IMR-90 (cell line): ENCODE measurements at regions not wholly inside any gene's neighbourhood (a gene's known extent, or its start where the extent isn't known, plus 50 kb on each side); places are given as distances from the start of the nearest gene placed in this dataset.

ENCODE experiments used
- ATAC-seq: fragments of 200-7000 bp; cut with Tn5 transposase; 2 replicates; pipeline ENCODE4 v1.9.1; 2020; ENCODE audit warnings: low read depth, mild to moderate bottlenecking, moderate library complexity
- BruUV-seq: library from RNA; stranded (reverse); fragments of 400-500 nt; replicated peaks from 2 replicates; lab custom pipeline; 2021; lab: Mats Ljungman, UMichigan
- CTCF ChIA-PET: fragments of 300-600 bp; formaldehyde crosslinking; extraction: SDS; loops from one replicate; lab custom pipeline; 2021; ENCODE audit warnings: antibody characterized with exemption; lab: Yijun Ruan, JAX
- POLR2A ChIA-PET: fragments of 300-600 bp; sonication (Branson Sonifier 250); formaldehyde crosslinking; loops from one replicate; lab custom pipeline; 2022; ENCODE audit warnings: antibody characterized with exemption; ENCODE audit not compliant: unreplicated experiment; lab: Charles Lee
- DNase-seq: peaks from one replicate; pipeline ENCODE4 v3.0.0; 2013
- H2AFZ ChIP-seq: replicated peaks from 2 replicates; pipeline ENCODE3; 2013; ENCODE audit warnings: low read length, mild to moderate bottlenecking; ENCODE audit not compliant: poor library complexity
- H2AK5ac ChIP-seq: 2 replicates; pipeline ENCODE4 v1.6.1; 2013; ENCODE audit warnings: low read depth, low read length, inconsistent platforms
- H2AK9ac ChIP-seq: replicated peaks from 2 replicates; pipeline ENCODE3; 2013; ENCODE audit warnings: mild to moderate bottlenecking, low read depth, low read length, moderate library complexity; ENCODE audit not compliant: poor library complexity
- H2BK120ac ChIP-seq: 2 replicates; pipeline ENCODE4 v1.6.1; 2013; ENCODE audit warnings: low read depth, low read length, inconsistent platforms
- H2BK15ac ChIP-seq: 3 replicates; pipeline ENCODE4 v1.6.1; 2013; ENCODE audit warnings: low read depth, low read length, inconsistent platforms
- H2BK20ac ChIP-seq: 2 replicates; pipeline ENCODE4 v1.6.1; 2013; ENCODE audit warnings: low read depth, mild to moderate bottlenecking, inconsistent platforms, low read length, moderate library complexity
- H2BK5ac ChIP-seq: 2 replicates; pipeline ENCODE4 v1.6.1; 2013; ENCODE audit warnings: mild to moderate bottlenecking, low read depth, low read length, inconsistent platforms; ENCODE audit not compliant: poor library complexity, severe bottlenecking
- H3K14ac ChIP-seq: replicated peaks from 2 replicates; pipeline ENCODE4 v1.6.1; 2013; ENCODE audit warnings: low read depth, low read length, inconsistent platforms
- H3K18ac ChIP-seq: 2 replicates; pipeline ENCODE4 v1.6.1; 2013; ENCODE audit warnings: low read depth, low read length, control low read depth
- H3K23ac ChIP-seq: 2 replicates; pipeline ENCODE4 v1.6.1; 2013; ENCODE audit warnings: low read depth, low read length, inconsistent platforms
- H3K27ac ChIP-seq: 2 replicates; pipeline ENCODE4 v1.5.1; 2013; ENCODE audit warnings: mild to moderate bottlenecking, control low read depth, low read length; ENCODE audit not compliant: insufficient read depth
- H3K27me3 ChIP-seq: 2 replicates; pipeline ENCODE4 v1.6.1; 2013; ENCODE audit warnings: low read length; ENCODE audit not compliant: control insufficient read depth, insufficient read depth
- H3K36me3 ChIP-seq: 2 replicates; pipeline ENCODE4 v1.6.1; 2013; ENCODE audit warnings: low read length, mixed read lengths; ENCODE audit not compliant: control insufficient read depth, insufficient read depth
- H3K4ac ChIP-seq: 2 replicates; pipeline ENCODE4 v1.6.1; 2013; ENCODE audit warnings: low read depth, low read length, inconsistent platforms
- H3K4me1 ChIP-seq: 2 replicates; pipeline ENCODE4 v1.6.1; 2013; ENCODE audit warnings: low read length, mixed read lengths; ENCODE audit not compliant: control insufficient read depth, insufficient read depth
- H3K4me2 ChIP-seq: 2 replicates; pipeline ENCODE4 v1.6.1; 2013; ENCODE audit warnings: low read depth, mild to moderate bottlenecking, control low read depth, low read length, moderate library complexity
- H3K4me3 ChIP-seq: 2 replicates; pipeline ENCODE4 v1.5.1; 2013; ENCODE audit warnings: low read depth, mild to moderate bottlenecking, control low read depth, low read length, moderate library complexity; ENCODE audit not compliant: insufficient read depth
- H3K56ac ChIP-seq: 2 replicates; pipeline ENCODE4 v1.6.1; 2013; ENCODE audit warnings: low read length, inconsistent platforms; ENCODE audit not compliant: insufficient read depth; ENCODE audit errors: extremely low read depth
- H3K79me1 ChIP-seq, 2 experiments: 2 replicates each; pipeline ENCODE4 v1.6.1; 2013; ENCODE audit warnings: low read length in 2 of 2, inconsistent platforms in 1 of 2, low read depth in 1 of 2
- H3K9ac ChIP-seq: 2 replicates; pipeline ENCODE4 v1.6.1; 2013; ENCODE audit warnings: low read depth, low read length, control low read depth
- H3K9me1 ChIP-seq: 2 replicates; pipeline ENCODE4 v1.6.1; 2013; ENCODE audit warnings: low read length, inconsistent platforms; ENCODE audit not compliant: insufficient read depth
- H3K9me3 ChIP-seq: 2 replicates; pipeline ENCODE4 v1.6.1; 2013; ENCODE audit warnings: low read length; ENCODE audit not compliant: control insufficient read depth, insufficient read depth
- H4K20me1 ChIP-seq: 2 replicates; pipeline ENCODE4 v1.6.1; 2013; ENCODE audit warnings: low read length, inconsistent platforms; ENCODE audit not compliant: insufficient read depth
- H4K5ac ChIP-seq: 2 replicates; pipeline ENCODE4 v1.6.1; 2013; ENCODE audit warnings: mild to moderate bottlenecking, low read depth, low read length, control low read depth
- H4K8ac ChIP-seq, 2 experiments: 2 replicates each; pipeline ENCODE4 v1.6.1; 2013; ENCODE audit warnings: low read depth in 2 of 2, low read length in 2 of 2, control low read depth in 1 of 2, inconsistent platforms in 1 of 2
- H4K91ac ChIP-seq: 2 replicates; pipeline ENCODE4 v1.6.1; 2013; ENCODE audit warnings: low read depth, low read length, inconsistent platforms; ENCODE audit not compliant: insufficient read depth
- BHLHE40 ChIP-seq: fragments of 150-350 bp; IDR thresholded peaks from 2 replicates; pipeline ENCODE4 v1.6.1; 2016; ENCODE audit warnings: mild to moderate bottlenecking, low read depth, low read length
- CEBPB ChIP-seq: IDR thresholded peaks from 2 replicates; pipeline ENCODE4 v1.6.1; 2012; ENCODE audit warnings: low read depth, low read length, improper control_type of control experiment
- CHD1 ChIP-seq: IDR thresholded peaks from 2 replicates; pipeline ENCODE4 v1.6.1; 2012; ENCODE audit warnings: low read depth, low read length, improper control_type of control experiment
- CTCF ChIP-seq: conservative IDR thresholded peaks from 2 replicates; pipeline ENCODE4 v1.5.1; 2012; ENCODE audit warnings: mild to moderate bottlenecking, low read depth, low read length, improper control_type of control experiment
- FOS ChIP-seq: fragments of 150-350 bp; IDR thresholded peaks from 2 replicates; pipeline ENCODE4 v1.6.1; 2016; ENCODE audit warnings: low read depth, low read length
- MAFK ChIP-seq: IDR thresholded peaks from 2 replicates; pipeline ENCODE4 v1.6.1; 2012; ENCODE audit warnings: low read depth, low read length, improper control_type of control experiment
- MAZ ChIP-seq: IDR thresholded peaks from 2 replicates; pipeline ENCODE4 v1.6.1; 2012; ENCODE audit warnings: low read depth, mild to moderate bottlenecking, low read length, improper control_type of control experiment, moderate library complexity, borderline replicate concordance
- MXI1 ChIP-seq: IDR thresholded peaks from 2 replicates; pipeline ENCODE4 v1.6.1; 2012; ENCODE audit warnings: low read depth, mild to moderate bottlenecking, low read length, moderate library complexity, borderline replicate concordance
- NFE2L2 ChIP-seq: fragments of 150-350 bp; IDR thresholded peaks from 2 replicates; pipeline ENCODE4 v1.6.1; 2016; ENCODE audit warnings: low read depth, mild to moderate bottlenecking, low read length
- POLR2A ChIP-seq: IDR thresholded peaks from 2 replicates; pipeline ENCODE4 v1.6.1; 2012; ENCODE audit warnings: mild to moderate bottlenecking, low read depth, low read length
- RAD21 ChIP-seq: IDR thresholded peaks from 2 replicates; pipeline ENCODE4 v1.6.1; 2012; ENCODE audit warnings: low read length, improper control_type of control experiment
- RCOR1 ChIP-seq: IDR thresholded peaks from 2 replicates; pipeline ENCODE4 v1.6.1; 2012; ENCODE audit warnings: mild to moderate bottlenecking, low read length, improper control_type of control experiment; ENCODE audit not compliant: insufficient replicate concordance
- RFX5 ChIP-seq: IDR thresholded peaks from 2 replicates; pipeline ENCODE4 v1.8.0; 2012; ENCODE audit warnings: low read depth, mild to moderate bottlenecking, low read length, moderate library complexity
- SMC3 ChIP-seq: fragments of 150-350 bp; IDR thresholded peaks from 2 replicates; pipeline ENCODE4 v1.6.1; 2016; ENCODE audit warnings: low read depth, mild to moderate bottlenecking, antibody characterized with exemption, low read length, moderate library complexity
- WGBS, 2 experiments: methylation state at CpG; one replicate each; pipeline versions ENCODE4 v1.1.5 to v1.1.7; 2013; ENCODE audit warnings: missing lambda C conversion rate in 2 of 2; ENCODE audit not compliant: insufficient read length in 1 of 2; ENCODE audit errors: extremely low coverage in 2 of 2; 5-methylcytosine and 5-hydroxymethylcytosine counted together
- dilution Hi-C: fragments of 300-500 bp; cut with HindIII; formaldehyde crosslinking; loops from one replicate; pipeline ENCODE4 v1.14.3; 2018; ENCODE audit warnings: low sequenced_read_pairs; ENCODE audit not compliant: unreplicated experiment
- in situ Hi-C: fragments of 300-500 bp; cut with MboI; formaldehyde crosslinking; loops from 3 replicates; pipeline ENCODE4 v1.14.3; 2019; ENCODE audit warnings: low sequenced_read_pairs, inconsistent platforms, mixed read lengths
- intact Hi-C: fragments of 100-400 bp; cut with micrococcal nuclease; formaldehyde crosslinking; loops from 2 replicates; pipeline ENCODE4 v1.10.0; 2022
- TF ChIP-seq, protein P1 (sequence below): fragments of 150-350 bp; IDR thresholded peaks from 2 replicates; pipeline ENCODE4 v1.6.1; 2016; ENCODE audit warnings: low read depth, mild to moderate bottlenecking, low read length, moderate library complexity, borderline replicate concordance
- TF ChIP-seq, protein P2 (sequence below): fragments of 150-350 bp; IDR thresholded peaks from 2 replicates; pipeline ENCODE4 v1.6.1; 2017; ENCODE audit warnings: mild to moderate bottlenecking, antibody characterized with exemption, low read length, low read depth

GRCh38 chr1:29541631-29542030 is 305.3 kb downstream of the PTPRU start:
- intact Hi-C loops (no loop called here), in situ Hi-C loops (no loop called here), dilution Hi-C loops (no loop called here)
- POLR2A ChIA-PET: no interaction called here
- CTCF ChIA-PET: no interaction called here
- Histone ChIP-seq H2AK9ac (no peak overlapping the region), H4K8ac (no peak overlapping the region), H4K5ac (no peak overlapping the region), H2BK20ac (no peak overlapping the region), H3K9ac (no peak overlapping the region), H3K4me1 (no peaks in the 10 kb centered on the region), H3K23ac (no peak overlapping the region), H4K20me1 (no peaks in the 10 kb centered on the region), H3K9me3 (no peaks in the 10 kb centered on the region), H4K91ac (no peak overlapping the region), H3K4me3 (no peak overlapping the region), H3K9me1 (no peaks in the 10 kb centered on the region; the same call in 1 of the 2 replicates), H3K36me3 (no peaks in the 10 kb centered on the region), H3K27me3 (no peaks in the 10 kb centered on the region; the same call in 1 of the 2 replicates), H2BK120ac (no peak overlapping the region), H3K79me1 (no peaks in the 10 kb centered on the region), H3K4me2 (no peak overlapping the region), H2BK5ac (no peak overlapping the region), H3K56ac (no peak overlapping the region), H2AFZ (no peak overlapping the region), H3K14ac (no peak overlapping the region), H3K18ac (no peak overlapping the region), H2BK15ac (no peak overlapping the region), H3K4ac (no peak overlapping the region), H3K27ac (no peak overlapping the region), H2AK5ac (no peak overlapping the region)
- WGBS, 2 experiments: 83% methylated on average over 1 of the region's 7 CpGs; no CpG with 5 or more reads in 1 of the 2 experiments
- TF ChIP-seq RCOR1: no peak
- TF ChIP-seq, protein P1, sequence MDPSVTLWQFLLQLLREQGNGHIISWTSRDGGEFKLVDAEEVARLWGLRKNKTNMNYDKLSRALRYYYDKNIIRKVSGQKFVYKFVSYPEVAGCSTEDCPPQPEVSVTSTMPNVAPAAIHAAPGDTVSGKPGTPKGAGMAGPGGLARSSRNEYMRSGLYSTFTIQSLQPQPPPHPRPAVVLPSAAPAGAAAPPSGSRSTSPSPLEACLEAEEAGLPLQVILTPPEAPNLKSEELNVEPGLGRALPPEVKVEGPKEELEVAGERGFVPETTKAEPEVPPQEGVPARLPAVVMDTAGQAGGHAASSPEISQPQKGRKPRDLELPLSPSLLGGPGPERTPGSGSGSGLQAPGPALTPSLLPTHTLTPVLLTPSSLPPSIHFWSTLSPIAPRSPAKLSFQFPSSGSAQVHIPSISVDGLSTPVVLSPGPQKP: no peak
- no peak for TF ChIP-seq BHLHE40
- no peak for TF ChIP-seq CHD1
- TF ChIP-seq, protein P2, sequence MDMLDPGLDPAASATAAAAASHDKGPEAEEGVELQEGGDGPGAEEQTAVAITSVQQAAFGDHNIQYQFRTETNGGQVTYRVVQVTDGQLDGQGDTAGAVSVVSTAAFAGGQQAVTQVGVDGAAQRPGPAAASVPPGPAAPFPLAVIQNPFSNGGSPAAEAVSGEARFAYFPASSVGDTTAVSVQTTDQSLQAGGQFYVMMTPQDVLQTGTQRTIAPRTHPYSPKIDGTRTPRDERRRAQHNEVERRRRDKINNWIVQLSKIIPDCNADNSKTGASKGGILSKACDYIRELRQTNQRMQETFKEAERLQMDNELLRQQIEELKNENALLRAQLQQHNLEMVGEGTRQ: no peak
- TF ChIP-seq RAD21: no peak
- TF ChIP-seq CTCF: no peak
- TF ChIP-seq CEBPB: no peak
- TF ChIP-seq MXI1: no peak
- TF ChIP-seq RFX5: no peak
- TF ChIP-seq NFE2L2: no peak
- TF ChIP-seq POLR2A: no peak
- no peak for TF ChIP-seq MAZ
- TF ChIP-seq MAFK: no peak
- no peak for TF ChIP-seq FOS
- TF ChIP-seq SMC3: no peak
- DNase-seq (no peak), ATAC-seq (no peak)
- no TSS peak for BruUV-seq
